Right lobe of liver (tissue), 4 donors: ENCODE measurements at regions not wholly inside any gene's neighbourhood (a gene's known extent, or its start where the extent isn't known, plus 50 kb on each side); places are given as distances from the start of the nearest gene placed in this dataset.

ENCODE experiments used
- CTCF ChIP-seq, 4 donors: fragments of 200-600 bp in 3 of 4; fragments of 450-650 bp in 1 of 4; IDR thresholded peaks; one replicate each; pipeline versions ENCODE4 v1.5.1 to v1.8.0; 2016 to 2022; ENCODE audit warnings: antibody characterized with exemption in 4 of 4, mild to moderate bottlenecking in 2 of 4
- POLR2A ChIP-seq: fragments of 450-650 bp; IDR thresholded peaks from one replicate; pipeline ENCODE4 v1.6.1; 2017; ENCODE audit warnings: antibody characterized with exemption, mild to moderate bottlenecking
- donor health status: DM: no; HTN: no; CAD: no.
- donor health status: DM: no; HTN: no; CAD: no.
- donor health status: DM: no; HTN: yes; CAD: no.

DNA sequence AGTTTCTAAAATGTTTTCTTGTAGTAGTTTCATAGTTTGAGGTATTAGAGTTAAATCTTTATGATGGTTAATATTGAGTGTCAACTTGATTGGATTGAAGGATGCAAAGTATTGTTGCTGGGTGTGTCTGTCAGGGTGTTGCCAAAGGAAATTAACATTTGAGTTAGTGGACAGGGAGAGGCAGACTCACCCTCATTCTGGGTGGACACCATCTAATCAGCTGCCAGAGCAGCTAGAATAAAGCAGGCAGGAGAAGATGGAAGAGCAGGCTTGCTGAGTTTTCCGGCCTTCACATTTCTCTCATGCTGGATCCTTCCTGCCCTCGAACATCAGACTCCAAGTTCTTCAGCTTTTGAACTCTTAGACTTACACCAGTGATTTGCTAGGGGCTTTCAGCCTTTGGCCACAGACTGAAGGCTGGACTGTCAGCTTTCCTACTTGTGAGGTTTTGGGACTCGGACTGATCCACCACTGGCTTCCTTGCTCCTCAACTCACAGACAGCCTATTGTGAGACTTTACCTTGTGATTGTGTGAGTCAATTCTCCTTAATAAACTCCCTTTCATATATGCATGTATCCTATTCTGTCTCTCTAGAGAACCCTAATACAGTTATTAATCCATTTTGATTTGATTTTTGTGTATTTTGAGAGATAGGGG, 56.8 kb upstream of the STK39 start:
- TF ChIP-seq CTCF (IDR thresholded peaks at IDR 0.05) (no peak), POLR2A (no peak)
